Choroid plexus epithelial cell (primary cell): ENCODE measurements at regions not wholly inside any gene's neighbourhood (a gene's known extent, or its start where the extent isn't known, plus 50 kb on each side); places are given as distances from the start of the nearest gene placed in this dataset.
A peak's percentile ranks its signal among the peaks of the same experiment; 100 is the strongest.

ENCODE experiments used
- DNase-seq: peaks from one replicate; pipeline ENCODE4 v3.0.0-alpha.2; 2010; ENCODE audit warnings: low read depth
- H3K4me3 ChIP-seq: 2 replicates; pipeline ENCODE4 v1.5.1; 2011; ENCODE audit warnings: low read depth, mild to moderate bottlenecking, control low read depth, low read length, moderate library complexity
- CTCF ChIP-seq: conservative IDR thresholded peaks from 2 replicates; pipeline ENCODE4 v1.5.1; 2011; ENCODE audit warnings: low read depth, mild to moderate bottlenecking, control low read depth, inconsistent platforms, low read length, moderate library complexity

GRCh38 chr17:69834494-69834893 lies 240.5 kb upstream of the KCNJ16 start:
- DNase-seq = no peak
- TF ChIP-seq CTCF = no peak
- no peak overlapping the region for H3K4me3 ChIP-seq

- H3K4me3 ChIP-seq = no peak overlapping the region
- no peak for TF ChIP-seq CTCF
- DNase-seq = no peak
Observed at GRCh38 chr17:69851736-69852135, 223.3 kb upstream of the KCNJ16 start.

- no peak for TF ChIP-seq CTCF
- peak; percentile 64 for DNase-seq
- no peak overlapping the region for H3K4me3 ChIP-seq
Observed at GRCh38 chr17:69853541-69854224, 221.3 kb upstream of the KCNJ16 start.

- no peak overlapping the region for H3K4me3 ChIP-seq
- DNase-seq = peak; percentile 41
- no peak for TF ChIP-seq CTCF
Observed at GRCh38 chr17:69854225-69854780, 220.7 kb upstream of the KCNJ16 start.

- no peak for TF ChIP-seq CTCF
- DNase-seq = no peak
Observed at GRCh38 chr17:69856946-69857345, 218.1 kb upstream of the KCNJ16 start.

GRCh38 chr17:69857412-69857835 lies 217.6 kb upstream of the KCNJ16 start:
- peak; percentile 92 for DNase-seq
- TF ChIP-seq CTCF = no peak
- no peak overlapping the region for H3K4me3 ChIP-seq

More at GRCh38 chr17:69856946-69857345, 218.1 kb upstream of the KCNJ16 start:
- no peak overlapping the region for H3K4me3 ChIP-seq

- H3K4me3 ChIP-seq = no peak overlapping the region
- DNase-seq = peak; percentile 12
- no peak for TF ChIP-seq CTCF
Observed at GRCh38 chr17:69858460-69858859, 216.6 kb upstream of the KCNJ16 start.
